Stimulated activated CD4-positive, alpha-beta T cell treated with anti-CD3 and anti-CD28 coated beads, Interleukin-4, amount 100 ng/mL, for 4 hours (primary cell): ENCODE measurements at regions not wholly inside any gene's neighbourhood (a gene's known extent, or its start where the extent isn't known, plus 50 kb on each side); places are given as distances from the start of the nearest gene placed in this dataset.
"Not testable (repeated sequence)": the region's sequence is repeated elsewhere in the genome, so short reads cannot be mapped to it uniquely, and the experiment has no call there.

ENCODE experiments used
- DNase-seq, 2 experiments: peaks; one replicate each; pipeline ENCODE4 v3.0.0-alpha.2; 2020

DNA sequence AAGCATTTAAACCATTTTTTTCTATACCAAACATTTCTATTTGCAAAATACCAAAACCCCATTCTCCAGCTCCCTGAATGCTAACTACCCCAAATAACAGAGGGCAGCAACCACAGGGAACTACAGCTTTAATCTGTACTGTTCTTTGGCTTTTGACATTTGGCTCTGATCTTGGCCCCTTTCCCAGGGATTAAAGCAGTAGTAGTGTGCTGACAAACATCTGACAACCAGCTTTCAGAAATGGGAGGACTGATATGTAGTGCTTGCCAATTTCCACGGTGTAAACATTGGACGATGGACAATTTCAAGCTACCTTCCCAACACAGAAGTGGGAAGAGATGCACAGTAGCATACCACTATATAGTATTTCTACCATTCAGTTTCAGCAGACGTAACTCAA, 88.4 kb upstream of the TEAD1 start:
- no peak for DNase-seq

DNA sequence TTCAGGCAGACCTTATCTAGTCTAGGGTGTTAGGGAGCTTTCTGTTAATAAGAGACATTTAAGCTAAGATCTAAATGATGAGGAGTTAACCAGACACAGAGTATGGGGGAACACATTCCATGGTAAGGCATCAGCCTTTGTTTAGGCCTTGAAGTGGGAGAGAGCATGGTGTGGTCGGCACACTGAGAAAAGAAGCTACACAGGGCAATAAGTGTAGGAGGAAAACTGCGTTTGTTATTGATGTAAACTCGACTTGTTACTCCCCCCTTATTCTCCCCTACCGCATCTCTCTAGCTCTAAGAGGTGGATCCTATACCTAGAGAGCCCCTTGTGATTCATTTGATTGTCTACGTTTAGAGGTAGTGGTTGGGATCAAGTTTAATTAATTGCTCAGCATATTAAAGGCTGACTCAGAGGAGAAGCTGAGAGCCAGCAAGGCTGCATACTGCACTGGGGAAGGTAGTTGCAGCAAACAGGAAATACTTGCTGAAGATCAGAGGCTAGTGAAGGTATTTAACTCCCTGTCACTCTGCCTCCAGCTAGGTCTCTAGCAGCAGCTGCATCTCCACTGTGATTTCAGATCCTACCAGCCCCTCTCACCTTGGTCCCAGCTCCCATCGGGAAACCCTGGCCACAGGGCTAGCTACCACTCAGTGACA, 86.8 kb upstream of the TEAD1 start:
- no peak for DNase-seq

- DNase-seq: no peak
These were observed 82.5 kb upstream of the TEAD1 start for GRCh38 chr11:12591706-12592105.

DNA sequence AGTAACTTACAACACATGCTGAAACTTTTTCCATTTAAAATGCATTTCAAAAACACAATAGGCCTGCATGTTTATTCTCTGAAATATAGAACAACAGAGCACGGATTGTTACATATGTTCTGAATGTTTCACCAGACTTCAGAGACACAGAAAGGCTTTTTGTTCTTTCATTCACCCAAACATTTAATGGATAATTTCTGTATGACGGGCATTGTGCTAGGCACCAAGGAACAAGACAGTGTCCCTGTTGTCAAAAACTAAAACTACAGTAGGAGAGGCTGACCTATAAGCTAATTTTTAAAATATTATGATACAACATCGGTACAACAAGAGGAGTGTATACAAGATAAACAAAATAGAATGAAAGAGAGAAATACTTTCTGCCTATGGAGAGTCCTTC, 81.9 kb upstream of the TEAD1 start:
- no peak for DNase-seq

- not testable (repeated sequence) for DNase-seq
These were observed 79.0 kb upstream of the TEAD1 start for GRCh38 chr11:12595089-12595847.

DNA sequence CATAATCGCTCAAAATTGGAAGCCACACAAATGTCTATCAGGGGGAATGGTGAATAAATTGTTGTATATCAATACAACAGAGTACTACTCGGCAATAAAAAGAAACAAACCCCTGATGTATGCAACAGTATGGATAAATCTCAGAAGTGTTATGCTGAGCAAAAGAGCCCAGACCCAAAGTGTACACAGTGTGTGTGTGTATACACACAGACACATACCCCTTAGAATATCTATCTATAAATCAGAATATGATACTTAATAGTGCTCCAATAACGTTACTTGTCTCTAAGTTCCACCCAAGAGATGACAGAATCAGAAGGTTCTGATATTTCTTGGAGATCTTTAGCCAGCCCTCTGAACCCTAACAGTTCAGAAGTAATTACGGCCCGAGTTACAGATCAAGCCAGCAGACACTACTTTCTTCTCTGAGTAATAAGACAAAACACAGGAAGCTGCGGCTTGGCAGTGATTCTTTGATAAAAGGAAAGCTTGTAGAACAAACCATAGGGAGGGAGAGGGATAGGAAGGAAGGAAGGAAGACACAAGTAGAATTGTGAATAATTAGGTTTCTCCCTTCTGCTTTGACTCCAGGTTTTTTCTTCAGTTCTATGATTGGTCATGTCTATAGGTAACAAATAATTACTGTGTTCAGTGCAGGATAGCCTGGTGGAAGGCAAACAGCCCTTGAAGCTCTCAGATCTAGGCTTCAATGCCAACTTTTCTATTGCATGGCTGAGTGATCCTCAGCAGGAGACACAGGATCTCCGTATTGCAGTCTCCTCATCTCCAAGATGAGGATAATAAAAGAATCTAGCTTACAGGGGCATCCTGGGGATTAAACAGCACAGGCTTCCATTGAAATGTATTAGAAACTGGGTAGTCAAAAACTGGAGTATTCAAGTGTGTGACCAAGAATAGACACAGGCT, 75.6 kb upstream of the TEAD1 start:
- DNase-seq: no peak

DNA sequence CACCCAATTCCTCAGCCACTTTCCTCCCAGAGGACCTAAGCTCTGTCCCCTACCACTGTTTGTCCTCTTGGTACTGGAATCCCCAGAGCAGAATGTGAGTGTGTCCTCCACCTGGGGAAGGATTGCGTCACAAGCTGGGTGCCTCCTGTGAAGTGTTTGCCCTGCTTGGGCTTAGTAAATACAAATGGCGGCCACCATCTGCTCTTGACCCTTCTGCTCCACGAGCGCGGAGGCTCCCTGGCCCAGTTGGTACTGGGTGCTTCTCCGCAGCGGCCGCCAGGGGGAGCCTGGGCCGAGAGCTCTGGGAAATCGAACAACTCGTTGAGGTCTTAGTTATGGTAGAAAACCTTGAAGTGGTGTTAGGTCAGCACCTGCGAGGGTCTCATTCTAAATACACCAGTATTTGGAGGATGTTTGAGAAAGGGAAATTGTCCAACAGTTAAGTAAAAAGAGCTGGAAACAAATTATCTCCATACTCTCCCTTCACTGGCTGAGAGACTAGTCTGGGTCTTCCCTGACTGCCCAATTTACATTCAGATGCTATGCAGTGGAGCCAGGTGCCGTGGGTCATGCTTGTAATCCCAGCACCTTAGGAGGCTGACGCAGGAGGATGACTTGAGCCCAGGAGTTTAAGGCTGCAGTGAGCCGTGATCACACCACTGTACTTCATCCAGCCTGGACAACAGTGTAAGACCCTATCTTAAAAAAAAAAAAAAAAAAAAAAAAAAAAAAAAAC, 74.6 kb upstream of the TEAD1 start:
- DNase-seq: peak in 1 of 2 experiments; percentile 54

- no peak for DNase-seq
These were observed 73.4 kb upstream of the TEAD1 start for GRCh38 chr11:12600829-12601228.

- no peak for DNase-seq
These were observed 71.8 kb upstream of the TEAD1 start for GRCh38 chr11:12602421-12602820.

DNA sequence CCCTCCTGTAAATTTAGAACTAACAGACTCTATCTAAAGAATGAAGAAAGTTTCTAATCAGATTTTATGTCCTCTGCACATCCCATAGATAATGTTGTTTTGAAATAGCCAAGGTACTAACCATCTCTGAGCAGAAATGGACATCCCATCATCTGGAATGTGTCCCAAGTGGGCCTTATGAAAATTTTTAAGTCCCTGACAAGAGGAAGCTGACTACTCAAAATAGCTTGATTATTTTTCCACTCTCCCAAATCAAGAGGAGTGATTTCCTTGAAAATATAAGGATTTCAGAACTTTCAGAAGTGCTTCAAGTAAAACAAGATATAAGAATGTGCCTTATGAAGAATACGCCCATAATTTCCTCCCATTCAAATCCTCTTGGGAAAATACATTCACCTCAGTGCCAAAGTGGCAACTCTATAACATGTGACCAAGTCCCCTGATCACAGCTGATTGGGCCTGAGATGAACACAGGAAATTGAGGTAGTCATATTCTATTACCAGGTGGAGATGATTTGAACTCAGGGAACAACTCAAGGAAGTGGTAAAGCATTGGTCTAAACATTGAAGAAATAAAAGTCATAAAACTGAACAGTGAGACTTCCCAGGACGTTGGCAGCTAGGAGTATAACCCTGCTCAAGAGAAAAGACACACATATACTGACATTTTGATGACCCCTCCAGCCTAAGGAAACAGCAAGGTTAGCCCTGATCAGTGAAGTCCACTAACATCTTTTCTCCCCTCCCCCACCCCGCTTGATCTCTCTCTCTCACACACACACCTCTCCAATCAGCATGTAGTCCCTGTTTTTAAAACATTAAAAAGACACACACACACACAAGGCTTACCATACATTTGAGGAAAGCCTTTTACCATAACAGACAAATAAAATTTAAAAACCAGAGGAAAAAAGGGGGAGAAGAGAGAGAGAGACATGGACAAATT, 70.8 kb upstream of the TEAD1 start:
- no peak for DNase-seq

DNA sequence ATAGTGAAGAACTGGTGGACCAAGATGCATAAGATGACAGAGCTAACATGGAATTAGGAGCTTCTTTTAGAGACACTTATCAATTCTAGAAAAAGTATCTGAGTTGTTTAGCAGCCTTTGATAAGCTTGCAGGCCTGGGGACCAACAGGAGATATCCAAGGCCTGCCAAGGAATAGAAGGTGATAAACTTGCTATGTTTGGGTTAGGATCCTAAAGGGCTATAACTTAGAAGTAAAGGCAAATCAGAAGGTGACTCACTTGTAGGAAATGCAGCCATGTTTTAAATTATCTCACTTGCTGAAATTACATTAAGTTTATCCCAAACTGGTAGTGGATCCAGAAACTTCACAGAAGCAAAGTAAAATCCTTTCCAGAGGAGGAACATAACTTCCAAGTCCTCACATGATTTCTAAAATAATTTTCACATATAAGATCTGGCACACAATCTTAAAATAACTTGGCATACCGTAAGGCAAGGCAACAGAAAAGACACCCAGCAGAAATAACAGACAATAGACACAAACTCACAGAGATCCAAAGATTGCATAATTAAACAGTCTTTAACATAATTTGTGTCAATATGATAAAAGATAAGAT, 69.6 kb upstream of the TEAD1 start:
- DNase-seq: no peak

DNA sequence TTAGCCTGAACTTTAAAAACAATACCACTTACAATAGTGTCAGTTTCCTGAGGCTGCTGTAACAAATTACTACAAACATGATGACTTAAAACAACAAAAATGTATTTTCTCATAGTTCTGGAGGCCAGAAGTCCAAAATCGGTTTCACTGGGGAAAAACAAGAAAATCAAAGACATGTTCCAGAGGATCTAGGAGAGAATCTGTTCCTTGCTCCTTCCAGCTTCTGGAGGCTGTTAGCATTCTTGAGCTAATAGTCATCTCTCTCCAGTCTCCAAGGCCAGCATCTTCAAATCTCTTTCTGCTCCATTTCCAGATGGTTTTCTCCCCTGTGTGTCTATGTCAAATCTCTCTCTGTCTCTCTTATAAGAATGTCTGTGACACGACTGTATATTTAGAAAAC, 67.6 kb upstream of the TEAD1 start:
- no peak for DNase-seq

DNA sequence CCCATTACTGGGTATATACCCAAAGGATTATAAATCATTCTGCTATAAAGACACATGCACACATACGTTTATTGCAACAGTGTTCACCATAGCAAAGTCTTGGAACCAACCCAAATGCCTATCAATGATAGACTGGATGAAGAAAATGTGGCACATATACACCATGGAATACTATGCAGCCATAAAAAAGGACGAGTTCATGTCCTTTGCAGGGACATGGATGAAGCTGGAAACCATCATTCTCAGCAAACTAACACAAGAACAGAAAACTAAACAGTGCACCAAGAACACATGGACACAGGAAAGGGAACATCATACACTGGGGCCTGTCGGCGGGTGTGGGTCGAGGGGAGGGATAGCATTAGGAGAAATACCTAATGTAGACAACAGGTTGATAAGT, 65.5 kb upstream of the TEAD1 start:
- not testable (repeated sequence) for DNase-seq

DNA sequence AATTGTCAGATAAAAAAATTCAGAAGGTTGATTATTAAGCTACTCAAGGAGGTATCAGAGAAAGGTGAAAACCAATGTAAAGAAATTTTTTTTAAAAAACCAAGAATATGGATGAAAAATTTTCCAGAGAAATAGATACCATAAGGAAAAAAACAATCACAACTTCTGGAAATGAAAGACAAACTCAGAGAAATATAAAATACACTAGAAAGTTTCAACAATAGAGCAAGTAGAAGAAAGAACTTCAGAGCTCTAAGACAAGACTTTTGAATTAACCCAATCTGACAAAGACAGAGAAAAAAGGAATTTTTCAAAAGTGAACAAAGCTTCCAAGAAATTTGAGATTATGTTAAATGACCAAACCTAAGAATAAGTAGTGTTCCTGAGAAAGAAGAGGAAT, 62.9 kb upstream of the TEAD1 start:
- no peak for DNase-seq

DNA sequence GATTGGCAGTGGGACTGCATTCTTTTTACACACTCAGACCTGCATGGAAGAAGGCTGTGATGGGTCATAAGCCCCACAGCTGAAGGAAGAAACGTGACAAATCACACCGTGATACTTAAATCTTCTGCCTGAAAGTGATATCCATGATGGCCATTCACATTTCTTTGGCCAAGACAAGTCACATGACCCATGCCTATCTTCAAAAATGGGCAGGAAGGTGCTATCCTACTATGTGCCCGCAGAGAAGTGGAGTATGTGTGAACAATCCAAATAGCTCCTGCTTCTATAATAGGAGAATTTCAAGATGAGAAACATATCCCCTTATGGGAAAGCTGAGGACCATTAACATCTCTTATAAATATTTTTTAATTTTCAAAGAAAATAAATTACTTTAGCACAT, 56.6 kb upstream of the TEAD1 start:
- no peak for DNase-seq

- DNase-seq: no peak
These were observed 55.3 kb upstream of the TEAD1 start for GRCh38 chr11:12618743-12619540.

GRCh38 chr11:12623869-12624268, 50.4 kb upstream of the TEAD1 start:
- DNase-seq: no peak
